IMR-90 (cell line): ENCODE measurements at regions not wholly inside any gene's neighbourhood (a gene's known extent, or its start where the extent isn't known, plus 50 kb on each side); places are given as distances from the start of the nearest gene placed in this dataset.

Experiments
- ATAC-seq: fragments of 200-7000 bp; cut with Tn5 transposase; 2 replicates; pipeline ENCODE4 v1.9.1; 2020; ENCODE audit warnings: low read depth, mild to moderate bottlenecking, moderate library complexity
- BruUV-seq: library from RNA; stranded (reverse); fragments of 400-500 nt; replicated peaks from 2 replicates; lab custom pipeline; 2021; lab: Mats Ljungman, UMichigan
- CTCF ChIA-PET: fragments of 300-600 bp; formaldehyde crosslinking; extraction: SDS; loops from one replicate; lab custom pipeline; 2021; ENCODE audit warnings: antibody characterized with exemption; lab: Yijun Ruan, JAX
- POLR2A ChIA-PET: fragments of 300-600 bp; sonication (Branson Sonifier 250); formaldehyde crosslinking; loops from one replicate; lab custom pipeline; 2022; ENCODE audit warnings: antibody characterized with exemption; ENCODE audit not compliant: unreplicated experiment; lab: Charles Lee
- DNase-seq: peaks from one replicate; pipeline ENCODE4 v3.0.0; 2013
- H2AFZ ChIP-seq: replicated peaks from 2 replicates; pipeline ENCODE3; 2013; ENCODE audit warnings: low read length, mild to moderate bottlenecking; ENCODE audit not compliant: poor library complexity
- H2AK5ac ChIP-seq: 2 replicates; pipeline ENCODE4 v1.6.1; 2013; ENCODE audit warnings: low read depth, low read length, inconsistent platforms
- H2AK9ac ChIP-seq: replicated peaks from 2 replicates; pipeline ENCODE3; 2013; ENCODE audit warnings: mild to moderate bottlenecking, low read depth, low read length, moderate library complexity; ENCODE audit not compliant: poor library complexity
- H2BK120ac ChIP-seq: 2 replicates; pipeline ENCODE4 v1.6.1; 2013; ENCODE audit warnings: low read depth, low read length, inconsistent platforms
- H2BK15ac ChIP-seq: 3 replicates; pipeline ENCODE4 v1.6.1; 2013; ENCODE audit warnings: low read depth, low read length, inconsistent platforms
- H2BK20ac ChIP-seq: 2 replicates; pipeline ENCODE4 v1.6.1; 2013; ENCODE audit warnings: low read depth, mild to moderate bottlenecking, inconsistent platforms, low read length, moderate library complexity
- H2BK5ac ChIP-seq: 2 replicates; pipeline ENCODE4 v1.6.1; 2013; ENCODE audit warnings: mild to moderate bottlenecking, low read depth, low read length, inconsistent platforms; ENCODE audit not compliant: poor library complexity, severe bottlenecking
- H3K14ac ChIP-seq: replicated peaks from 2 replicates; pipeline ENCODE4 v1.6.1; 2013; ENCODE audit warnings: low read depth, low read length, inconsistent platforms
- H3K18ac ChIP-seq: 2 replicates; pipeline ENCODE4 v1.6.1; 2013; ENCODE audit warnings: low read depth, low read length, control low read depth
- H3K23ac ChIP-seq: 2 replicates; pipeline ENCODE4 v1.6.1; 2013; ENCODE audit warnings: low read depth, low read length, inconsistent platforms
- H3K27ac ChIP-seq: 2 replicates; pipeline ENCODE4 v1.5.1; 2013; ENCODE audit warnings: mild to moderate bottlenecking, control low read depth, low read length; ENCODE audit not compliant: insufficient read depth
- H3K27me3 ChIP-seq: 2 replicates; pipeline ENCODE4 v1.6.1; 2013; ENCODE audit warnings: low read length; ENCODE audit not compliant: control insufficient read depth, insufficient read depth
- H3K36me3 ChIP-seq: 2 replicates; pipeline ENCODE4 v1.6.1; 2013; ENCODE audit warnings: low read length, mixed read lengths; ENCODE audit not compliant: control insufficient read depth, insufficient read depth
- H3K4ac ChIP-seq: 2 replicates; pipeline ENCODE4 v1.6.1; 2013; ENCODE audit warnings: low read depth, low read length, inconsistent platforms
- H3K4me1 ChIP-seq: 2 replicates; pipeline ENCODE4 v1.6.1; 2013; ENCODE audit warnings: low read length, mixed read lengths; ENCODE audit not compliant: control insufficient read depth, insufficient read depth
- H3K4me2 ChIP-seq: 2 replicates; pipeline ENCODE4 v1.6.1; 2013; ENCODE audit warnings: low read depth, mild to moderate bottlenecking, control low read depth, low read length, moderate library complexity
- H3K4me3 ChIP-seq: 2 replicates; pipeline ENCODE4 v1.5.1; 2013; ENCODE audit warnings: low read depth, mild to moderate bottlenecking, control low read depth, low read length, moderate library complexity; ENCODE audit not compliant: insufficient read depth
- H3K56ac ChIP-seq: 2 replicates; pipeline ENCODE4 v1.6.1; 2013; ENCODE audit warnings: low read length, inconsistent platforms; ENCODE audit not compliant: insufficient read depth; ENCODE audit errors: extremely low read depth
- H3K79me1 ChIP-seq, 2 experiments: 2 replicates each; pipeline ENCODE4 v1.6.1; 2013; ENCODE audit warnings: low read length in 2 of 2, inconsistent platforms in 1 of 2, low read depth in 1 of 2
- H3K9ac ChIP-seq: 2 replicates; pipeline ENCODE4 v1.6.1; 2013; ENCODE audit warnings: low read depth, low read length, control low read depth
- H3K9me1 ChIP-seq: 2 replicates; pipeline ENCODE4 v1.6.1; 2013; ENCODE audit warnings: low read length, inconsistent platforms; ENCODE audit not compliant: insufficient read depth
- H3K9me3 ChIP-seq: 2 replicates; pipeline ENCODE4 v1.6.1; 2013; ENCODE audit warnings: low read length; ENCODE audit not compliant: control insufficient read depth, insufficient read depth
- H4K20me1 ChIP-seq: 2 replicates; pipeline ENCODE4 v1.6.1; 2013; ENCODE audit warnings: low read length, inconsistent platforms; ENCODE audit not compliant: insufficient read depth
- H4K5ac ChIP-seq: 2 replicates; pipeline ENCODE4 v1.6.1; 2013; ENCODE audit warnings: mild to moderate bottlenecking, low read depth, low read length, control low read depth
- H4K8ac ChIP-seq, 2 experiments: 2 replicates each; pipeline ENCODE4 v1.6.1; 2013; ENCODE audit warnings: low read depth in 2 of 2, low read length in 2 of 2, control low read depth in 1 of 2, inconsistent platforms in 1 of 2
- H4K91ac ChIP-seq: 2 replicates; pipeline ENCODE4 v1.6.1; 2013; ENCODE audit warnings: low read depth, low read length, inconsistent platforms; ENCODE audit not compliant: insufficient read depth
- BHLHE40 ChIP-seq: fragments of 150-350 bp; IDR thresholded peaks from 2 replicates; pipeline ENCODE4 v1.6.1; 2016; ENCODE audit warnings: mild to moderate bottlenecking, low read depth, low read length
- CEBPB ChIP-seq: IDR thresholded peaks from 2 replicates; pipeline ENCODE4 v1.6.1; 2012; ENCODE audit warnings: low read depth, low read length, improper control_type of control experiment
- CHD1 ChIP-seq: IDR thresholded peaks from 2 replicates; pipeline ENCODE4 v1.6.1; 2012; ENCODE audit warnings: low read depth, low read length, improper control_type of control experiment
- CTCF ChIP-seq: conservative IDR thresholded peaks from 2 replicates; pipeline ENCODE4 v1.5.1; 2012; ENCODE audit warnings: mild to moderate bottlenecking, low read depth, low read length, improper control_type of control experiment
- FOS ChIP-seq: fragments of 150-350 bp; IDR thresholded peaks from 2 replicates; pipeline ENCODE4 v1.6.1; 2016; ENCODE audit warnings: low read depth, low read length
- MAFK ChIP-seq: IDR thresholded peaks from 2 replicates; pipeline ENCODE4 v1.6.1; 2012; ENCODE audit warnings: low read depth, low read length, improper control_type of control experiment
- MAZ ChIP-seq: IDR thresholded peaks from 2 replicates; pipeline ENCODE4 v1.6.1; 2012; ENCODE audit warnings: low read depth, mild to moderate bottlenecking, low read length, improper control_type of control experiment, moderate library complexity, borderline replicate concordance
- MXI1 ChIP-seq: IDR thresholded peaks from 2 replicates; pipeline ENCODE4 v1.6.1; 2012; ENCODE audit warnings: low read depth, mild to moderate bottlenecking, low read length, moderate library complexity, borderline replicate concordance
- NFE2L2 ChIP-seq: fragments of 150-350 bp; IDR thresholded peaks from 2 replicates; pipeline ENCODE4 v1.6.1; 2016; ENCODE audit warnings: low read depth, mild to moderate bottlenecking, low read length
- POLR2A ChIP-seq: IDR thresholded peaks from 2 replicates; pipeline ENCODE4 v1.6.1; 2012; ENCODE audit warnings: mild to moderate bottlenecking, low read depth, low read length
- RAD21 ChIP-seq: IDR thresholded peaks from 2 replicates; pipeline ENCODE4 v1.6.1; 2012; ENCODE audit warnings: low read length, improper control_type of control experiment
- RCOR1 ChIP-seq: IDR thresholded peaks from 2 replicates; pipeline ENCODE4 v1.6.1; 2012; ENCODE audit warnings: mild to moderate bottlenecking, low read length, improper control_type of control experiment; ENCODE audit not compliant: insufficient replicate concordance
- RFX5 ChIP-seq: IDR thresholded peaks from 2 replicates; pipeline ENCODE4 v1.8.0; 2012; ENCODE audit warnings: low read depth, mild to moderate bottlenecking, low read length, moderate library complexity
- SMC3 ChIP-seq: fragments of 150-350 bp; IDR thresholded peaks from 2 replicates; pipeline ENCODE4 v1.6.1; 2016; ENCODE audit warnings: low read depth, mild to moderate bottlenecking, antibody characterized with exemption, low read length, moderate library complexity
- WGBS, 2 experiments: methylation state at CpG; one replicate each; pipeline versions ENCODE4 v1.1.5 to v1.1.7; 2013; ENCODE audit warnings: missing lambda C conversion rate in 2 of 2; ENCODE audit not compliant: insufficient read length in 1 of 2; ENCODE audit errors: extremely low coverage in 2 of 2; 5-methylcytosine and 5-hydroxymethylcytosine counted together
- dilution Hi-C: fragments of 300-500 bp; cut with HindIII; formaldehyde crosslinking; loops from one replicate; pipeline ENCODE4 v1.14.3; 2018; ENCODE audit warnings: low sequenced_read_pairs; ENCODE audit not compliant: unreplicated experiment
- in situ Hi-C: fragments of 300-500 bp; cut with MboI; formaldehyde crosslinking; loops from 3 replicates; pipeline ENCODE4 v1.14.3; 2019; ENCODE audit warnings: low sequenced_read_pairs, inconsistent platforms, mixed read lengths
- intact Hi-C: fragments of 100-400 bp; cut with micrococcal nuclease; formaldehyde crosslinking; loops from 2 replicates; pipeline ENCODE4 v1.10.0; 2022
- TF ChIP-seq, protein P1 (sequence below): fragments of 150-350 bp; IDR thresholded peaks from 2 replicates; pipeline ENCODE4 v1.6.1; 2017; ENCODE audit warnings: mild to moderate bottlenecking, antibody characterized with exemption, low read length, low read depth
- TF ChIP-seq, protein P2 (sequence below): fragments of 150-350 bp; IDR thresholded peaks from 2 replicates; pipeline ENCODE4 v1.6.1; 2016; ENCODE audit warnings: low read depth, mild to moderate bottlenecking, low read length, moderate library complexity, borderline replicate concordance

- 0 out of 2 replicates have a peak overlapping the region, but pooled peaks have one; percentile 24 for H2BK120ac ChIP-seq
- H3K27ac ChIP-seq, result no peak overlapping the region
- in situ Hi-C loops (no loop called here), intact Hi-C loops (no loop called here), dilution Hi-C loops (no loop called here)
- 74% methylated on average over 6 of the region's 25 CpGs; no CpG with 5 or more reads in 1 of the 2 experiments for WGBS, 2 experiments
- no peak overlapping the region for H2BK15ac ChIP-seq
- H3K4me3 ChIP-seq, result no peak overlapping the region
- no TSS peak for BruUV-seq
- ChIA-PET POLR2A (no interaction called here), CTCF (no interaction called here)
- ATAC-seq (no peak), DNase-seq (no peak)
- no peaks in the 10 kb centered on the region for H3K9me3 ChIP-seq
- H3K36me3 ChIP-seq, result peaks cover 24% of the 10 kb centered on the region
- H4K5ac ChIP-seq, result no peak overlapping the region
- no peak overlapping the region for H2AK9ac ChIP-seq
- peak overlapping the region; percentile 58; the same call in 1 of the 2 replicates for H3K14ac ChIP-seq
- H3K9me1 ChIP-seq, result peaks cover 35% of the 10 kb centered on the region
- peaks cover 39% of the 10 kb centered on the region for H3K4me1 ChIP-seq
- H3K27me3 ChIP-seq, result no peaks in the 10 kb centered on the region
- peaks cover 100% of the 10 kb centered on the region for H4K20me1 ChIP-seq
- no peak overlapping the region for H4K8ac ChIP-seq
- H3K79me1 ChIP-seq, result peaks cover 41 to 97% of the 10 kb centered on the region in 2 experiments
- TF ChIP-seq BHLHE40 (no peak), MAZ (no peak), SMC3 (no peak), POLR2A (no peak), MXI1 (no peak), MAFK (no peak), CTCF (no peak), RFX5 (no peak), FOS (no peak), RAD21 (no peak), CHD1 (no peak), RCOR1 (no peak), NFE2L2 (no peak), CEBPB (no peak)
- TF ChIP-seq, protein P1, sequence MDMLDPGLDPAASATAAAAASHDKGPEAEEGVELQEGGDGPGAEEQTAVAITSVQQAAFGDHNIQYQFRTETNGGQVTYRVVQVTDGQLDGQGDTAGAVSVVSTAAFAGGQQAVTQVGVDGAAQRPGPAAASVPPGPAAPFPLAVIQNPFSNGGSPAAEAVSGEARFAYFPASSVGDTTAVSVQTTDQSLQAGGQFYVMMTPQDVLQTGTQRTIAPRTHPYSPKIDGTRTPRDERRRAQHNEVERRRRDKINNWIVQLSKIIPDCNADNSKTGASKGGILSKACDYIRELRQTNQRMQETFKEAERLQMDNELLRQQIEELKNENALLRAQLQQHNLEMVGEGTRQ, result no peak
- TF ChIP-seq, protein P2, sequence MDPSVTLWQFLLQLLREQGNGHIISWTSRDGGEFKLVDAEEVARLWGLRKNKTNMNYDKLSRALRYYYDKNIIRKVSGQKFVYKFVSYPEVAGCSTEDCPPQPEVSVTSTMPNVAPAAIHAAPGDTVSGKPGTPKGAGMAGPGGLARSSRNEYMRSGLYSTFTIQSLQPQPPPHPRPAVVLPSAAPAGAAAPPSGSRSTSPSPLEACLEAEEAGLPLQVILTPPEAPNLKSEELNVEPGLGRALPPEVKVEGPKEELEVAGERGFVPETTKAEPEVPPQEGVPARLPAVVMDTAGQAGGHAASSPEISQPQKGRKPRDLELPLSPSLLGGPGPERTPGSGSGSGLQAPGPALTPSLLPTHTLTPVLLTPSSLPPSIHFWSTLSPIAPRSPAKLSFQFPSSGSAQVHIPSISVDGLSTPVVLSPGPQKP, result no peak
- H3K4me2 ChIP-seq, result no peak overlapping the region
- H4K91ac ChIP-seq, result no peak overlapping the region
- H2AFZ ChIP-seq, result peak overlapping the region; percentile 5
- H2BK20ac ChIP-seq, result no peak overlapping the region
- H3K56ac ChIP-seq, result no peak overlapping the region
- H3K9ac ChIP-seq, result no peak overlapping the region
- no peak overlapping the region for H2BK5ac ChIP-seq
- H3K23ac ChIP-seq, result no peak overlapping the region
- H3K18ac ChIP-seq, result no peak overlapping the region
- H2AK5ac ChIP-seq, result 0 out of 2 replicates have a peak overlapping the region, but pooled peaks have one; percentile 24
- peak overlapping the region; percentile 32; the same call in 1 of the 2 replicates for H3K4ac ChIP-seq
Measured at GRCh38 chr17:77480509-77481215, 339.9 kb downstream of the SEC14L1 start.
